ENCODE measurements at regions not wholly inside any gene's neighbourhood (a gene's known extent, or its start where the extent isn't known, plus 50 kb on each side); places are given as distances from the start of the nearest gene placed in this dataset.

DNA sequence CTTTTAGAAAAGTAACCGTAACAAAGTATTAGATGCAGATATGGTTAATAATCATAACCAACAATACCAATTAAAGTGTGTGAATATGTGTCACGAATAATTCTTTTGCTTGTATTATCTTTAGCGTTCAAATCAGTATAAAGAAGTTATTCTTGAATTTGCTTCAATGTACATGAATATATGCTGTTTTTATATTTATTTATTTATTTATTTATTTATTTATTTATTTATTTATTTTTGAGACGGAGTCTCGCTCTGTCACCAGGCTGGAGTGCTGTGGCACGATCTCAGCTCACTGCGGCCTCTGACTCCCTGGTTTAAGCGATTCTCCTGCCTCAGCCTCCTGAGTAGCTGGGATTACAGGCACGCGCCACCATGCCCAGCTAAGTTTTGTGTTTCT, 147.6 kb upstream of the GALNT2 start (continued):
- TF ChIP-seq SP3 (tag by site-specific recombination; IDR thresholded peaks at IDR 0.05) = peak; percentile 42; the same call in 1 of the 2 replicates
- TF ChIP-seq ZNF354C (tag by site-specific recombination; IDR thresholded peaks at IDR 0.05; ENCODE audit: borderline replicate concordance, low read depth) = peak; percentile 93; the same call in 1 of the 2 replicates
- peak; percentile 92 for TF ChIP-seq ZBTB8A (tag by site-specific recombination; IDR thresholded peaks at IDR 0.05)
- TF ChIP-seq, protein P1, sequence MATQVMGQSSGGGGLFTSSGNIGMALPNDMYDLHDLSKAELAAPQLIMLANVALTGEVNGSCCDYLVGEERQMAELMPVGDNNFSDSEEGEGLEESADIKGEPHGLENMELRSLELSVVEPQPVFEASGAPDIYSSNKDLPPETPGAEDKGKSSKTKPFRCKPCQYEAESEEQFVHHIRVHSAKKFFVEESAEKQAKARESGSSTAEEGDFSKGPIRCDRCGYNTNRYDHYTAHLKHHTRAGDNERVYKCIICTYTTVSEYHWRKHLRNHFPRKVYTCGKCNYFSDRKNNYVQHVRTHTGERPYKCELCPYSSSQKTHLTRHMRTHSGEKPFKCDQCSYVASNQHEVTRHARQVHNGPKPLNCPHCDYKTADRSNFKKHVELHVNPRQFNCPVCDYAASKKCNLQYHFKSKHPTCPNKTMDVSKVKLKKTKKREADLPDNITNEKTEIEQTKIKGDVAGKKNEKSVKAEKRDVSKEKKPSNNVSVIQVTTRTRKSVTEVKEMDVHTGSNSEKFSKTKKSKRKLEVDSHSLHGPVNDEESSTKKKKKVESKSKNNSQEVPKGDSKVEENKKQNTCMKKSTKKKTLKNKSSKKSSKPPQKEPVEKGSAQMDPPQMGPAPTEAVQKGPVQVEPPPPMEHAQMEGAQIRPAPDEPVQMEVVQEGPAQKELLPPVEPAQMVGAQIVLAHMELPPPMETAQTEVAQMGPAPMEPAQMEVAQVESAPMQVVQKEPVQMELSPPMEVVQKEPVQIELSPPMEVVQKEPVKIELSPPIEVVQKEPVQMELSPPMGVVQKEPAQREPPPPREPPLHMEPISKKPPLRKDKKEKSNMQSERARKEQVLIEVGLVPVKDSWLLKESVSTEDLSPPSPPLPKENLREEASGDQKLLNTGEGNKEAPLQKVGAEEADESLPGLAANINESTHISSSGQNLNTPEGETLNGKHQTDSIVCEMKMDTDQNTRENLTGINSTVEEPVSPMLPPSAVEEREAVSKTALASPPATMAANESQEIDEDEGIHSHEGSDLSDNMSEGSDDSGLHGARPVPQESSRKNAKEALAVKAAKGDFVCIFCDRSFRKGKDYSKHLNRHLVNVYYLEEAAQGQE (tag by site-specific recombination; IDR thresholded peaks at IDR 0.05) = peak; percentile 87
- peak; percentile 99 for TF ChIP-seq ZNF426 (tag by site-specific recombination; IDR thresholded peaks at IDR 0.05)
- peak; percentile 81; the same call in 1 of the 2 replicates for TF ChIP-seq ZNF138 (tag by site-specific recombination; IDR thresholded peaks at IDR 0.05; ENCODE audit: borderline replicate concordance)
- peak; percentile 97 for TF ChIP-seq ZNF266 (tag by site-specific recombination; IDR thresholded peaks at IDR 0.05; ENCODE audit: low read depth)
- peak; percentile 63; the same call in 1 of the 2 replicates for TF ChIP-seq ZNF501 (tag by site-specific recombination; IDR thresholded peaks at IDR 0.05)
- TF ChIP-seq ZNF560 (tag by site-specific recombination; IDR thresholded peaks at IDR 0.05; ENCODE audit: borderline replicate concordance) = peak; percentile 96
- TF ChIP-seq OVOL3 (tag by site-specific recombination; IDR thresholded peaks at IDR 0.05) = peak; percentile 57; the same call in 1 of the 2 replicates
- peak; percentile 28; the same call in 1 of the 2 replicates for TF ChIP-seq GFI1B (tag by site-specific recombination; IDR thresholded peaks at IDR 0.05)
- TF ChIP-seq ZNF157 (tag by site-specific recombination; IDR thresholded peaks at IDR 0.05) = peak; percentile 37; the same call in 1 of the 2 replicates
- TF ChIP-seq ZNF623 (tag by site-specific recombination; IDR thresholded peaks at IDR 0.05) = peak; percentile 87
- TF ChIP-seq, protein P2, sequence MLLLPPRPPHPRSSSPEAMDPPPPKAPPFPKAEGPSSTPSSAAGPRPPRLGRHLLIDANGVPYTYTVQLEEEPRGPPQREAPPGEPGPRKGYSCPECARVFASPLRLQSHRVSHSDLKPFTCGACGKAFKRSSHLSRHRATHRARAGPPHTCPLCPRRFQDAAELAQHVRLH (tag by site-specific recombination; IDR thresholded peaks at IDR 0.05) = peak; percentile 61; the same call in 1 of the 2 replicates
- peak; percentile 56; the same call in 1 of the 2 replicates for TF ChIP-seq ZNF221 (tag by site-specific recombination; IDR thresholded peaks at IDR 0.05; ENCODE audit: borderline replicate concordance)
- TF ChIP-seq ZNF292 (tag by site-specific recombination; IDR thresholded peaks at IDR 0.05; ENCODE audit: borderline replicate concordance, low read depth) = peak; percentile 90
- TF ChIP-seq ZNF223 (tag by site-specific recombination; IDR thresholded peaks at IDR 0.05) = peak; percentile 79; the same call in 1 of the 2 replicates
- TF ChIP-seq ZNF510 (tag by site-specific recombination; IDR thresholded peaks at IDR 0.05; ENCODE audit: insufficient replicate concordance) = peak; percentile 93
- peak; percentile 88 for TF ChIP-seq ZXDB (tag by site-specific recombination; IDR thresholded peaks at IDR 0.05)
- peak; percentile 100 for TF ChIP-seq ZNF555 (tag by site-specific recombination; conservative IDR thresholded peaks at IDR 0.05)
- 0 out of 2 replicates have a peak, but pooled peaks have one; percentile 66 for TF ChIP-seq ZNF302 (tag by site-specific recombination; IDR thresholded peaks at IDR 0.05; ENCODE audit: low read depth)
- TF ChIP-seq, protein P3, sequence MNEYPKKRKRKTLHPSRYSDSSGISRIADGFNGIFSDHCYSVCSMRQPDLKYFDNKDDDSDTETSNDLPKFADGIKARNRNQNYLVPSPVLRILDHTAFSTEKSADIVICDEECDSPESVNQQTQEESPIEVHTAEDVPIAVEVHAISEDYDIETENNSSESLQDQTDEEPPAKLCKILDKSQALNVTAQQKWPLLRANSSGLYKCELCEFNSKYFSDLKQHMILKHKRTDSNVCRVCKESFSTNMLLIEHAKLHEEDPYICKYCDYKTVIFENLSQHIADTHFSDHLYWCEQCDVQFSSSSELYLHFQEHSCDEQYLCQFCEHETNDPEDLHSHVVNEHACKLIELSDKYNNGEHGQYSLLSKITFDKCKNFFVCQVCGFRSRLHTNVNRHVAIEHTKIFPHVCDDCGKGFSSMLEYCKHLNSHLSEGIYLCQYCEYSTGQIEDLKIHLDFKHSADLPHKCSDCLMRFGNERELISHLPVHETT (tag by site-specific recombination; IDR thresholded peaks at IDR 0.05) = peak; percentile 79
- 0 out of 2 replicates have a peak, but pooled peaks have one; percentile 56 for TF ChIP-seq ZNF610 (tag by site-specific recombination; IDR thresholded peaks at IDR 0.05; ENCODE audit: borderline replicate concordance)
- TF ChIP-seq, protein P4, sequence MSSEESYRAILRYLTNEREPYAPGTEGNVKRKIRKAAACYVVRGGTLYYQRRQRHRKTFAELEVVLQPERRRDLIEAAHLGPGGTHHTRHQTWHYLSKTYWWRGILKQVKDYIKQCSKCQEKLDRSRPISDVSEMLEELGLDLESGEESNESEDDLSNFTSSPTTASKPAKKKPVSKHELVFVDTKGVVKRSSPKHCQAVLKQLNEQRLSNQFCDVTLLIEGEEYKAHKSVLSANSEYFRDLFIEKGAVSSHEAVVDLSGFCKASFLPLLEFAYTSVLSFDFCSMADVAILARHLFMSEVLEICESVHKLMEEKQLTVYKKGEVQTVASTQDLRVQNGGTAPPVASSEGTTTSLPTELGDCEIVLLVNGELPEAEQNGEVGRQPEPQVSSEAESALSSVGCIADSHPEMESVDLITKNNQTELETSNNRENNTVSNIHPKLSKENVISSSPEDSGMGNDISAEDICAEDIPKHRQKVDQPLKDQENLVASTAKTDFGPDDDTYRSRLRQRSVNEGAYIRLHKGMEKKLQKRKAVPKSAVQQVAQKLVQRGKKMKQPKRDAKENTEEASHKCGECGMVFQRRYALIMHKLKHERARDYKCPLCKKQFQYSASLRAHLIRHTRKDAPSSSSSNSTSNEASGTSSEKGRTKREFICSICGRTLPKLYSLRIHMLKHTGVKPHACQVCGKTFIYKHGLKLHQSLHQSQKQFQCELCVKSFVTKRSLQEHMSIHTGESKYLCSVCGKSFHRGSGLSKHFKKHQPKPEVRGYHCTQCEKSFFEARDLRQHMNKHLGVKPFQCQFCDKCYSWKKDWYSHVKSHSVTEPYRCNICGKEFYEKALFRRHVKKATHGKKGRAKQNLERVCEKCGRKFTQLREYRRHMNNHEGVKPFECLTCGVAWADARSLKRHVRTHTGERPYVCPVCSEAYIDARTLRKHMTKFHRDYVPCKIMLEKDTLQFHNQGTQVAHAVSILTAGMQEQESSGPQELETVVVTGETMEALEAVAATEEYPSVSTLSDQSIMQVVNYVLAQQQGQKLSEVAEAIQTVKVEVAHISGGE (tag by site-specific recombination; conservative IDR thresholded peaks at IDR 0.05; ENCODE audit: low read depth) = peak; percentile 90
- peak; percentile 79; the same call in 1 of the 2 replicates for TF ChIP-seq ZNF791 (tag by site-specific recombination; IDR thresholded peaks at IDR 0.05)
- peak; percentile 97 for TF ChIP-seq ZNF433 (tag by site-specific recombination; IDR thresholded peaks at IDR 0.05; ENCODE audit: low read depth)
- TF ChIP-seq ZNF19 (tag by site-specific recombination; IDR thresholded peaks at IDR 0.05; ENCODE audit: low read depth) = peak; percentile 96
- TF ChIP-seq, protein P5, sequence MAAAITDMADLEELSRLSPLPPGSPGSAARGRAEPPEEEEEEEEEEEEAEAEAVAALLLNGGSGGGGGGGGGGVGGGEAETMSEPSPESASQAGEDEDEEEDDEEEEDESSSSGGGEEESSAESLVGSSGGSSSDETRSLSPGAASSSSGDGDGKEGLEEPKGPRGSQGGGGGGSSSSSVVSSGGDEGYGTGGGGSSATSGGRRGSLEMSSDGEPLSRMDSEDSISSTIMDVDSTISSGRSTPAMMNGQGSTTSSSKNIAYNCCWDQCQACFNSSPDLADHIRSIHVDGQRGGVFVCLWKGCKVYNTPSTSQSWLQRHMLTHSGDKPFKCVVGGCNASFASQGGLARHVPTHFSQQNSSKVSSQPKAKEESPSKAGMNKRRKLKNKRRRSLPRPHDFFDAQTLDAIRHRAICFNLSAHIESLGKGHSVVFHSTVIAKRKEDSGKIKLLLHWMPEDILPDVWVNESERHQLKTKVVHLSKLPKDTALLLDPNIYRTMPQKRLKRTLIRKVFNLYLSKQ (tag by site-specific recombination; IDR thresholded peaks at IDR 0.05; ENCODE audit: borderline replicate concordance) = peak; percentile 96; the same call in 1 of the 2 replicates
- peak; percentile 85 for TF ChIP-seq ZNF529 (tag by site-specific recombination; IDR thresholded peaks at IDR 0.05; ENCODE audit: insufficient replicate concordance)
- TF ChIP-seq MZF1 (tag by site-specific recombination; IDR thresholded peaks at IDR 0.05; ENCODE audit: borderline replicate concordance) = peak; percentile 48; the same call in 1 of the 2 replicates

Measured in HEK293 (cell line).